HCT116 (cell line): ENCODE measurements at regions not wholly inside any gene's neighbourhood (a gene's known extent, or its start where the extent isn't known, plus 50 kb on each side); places are given as distances from the start of the nearest gene placed in this dataset.

Experiments used
- ATAC-seq: fragments of 200-7000 bp; cut with Tn5 transposase; 2 replicates; pipeline ENCODE4 v1.9.1; 2020; ENCODE audit warnings: mild to moderate bottlenecking, moderate library complexity
- BruUV-seq: library from RNA; stranded (reverse); fragments of 400-500 nt; replicated peaks from 2 replicates; lab custom pipeline; 2021; lab: Mats Ljungman, UMichigan
- CTCF ChIA-PET: fragments of 300-600 bp; sonication (Branson Sonifier 250); formaldehyde crosslinking; loops from one replicate; lab custom pipeline; 2021; ENCODE audit warnings: antibody characterized with exemption; lab: Charles Lee
- POLR2A ChIA-PET: fragments of 300-600, 350-600 bp; sonication (Branson Sonifier 250); formaldehyde crosslinking; loops from one replicate; lab custom pipeline; 2021; ENCODE audit warnings: antibody characterized with exemption; lab: Charles Lee
- RAD21 ChIA-PET, 2 experiments: fragments of 300-600 bp; sonication (Branson Sonifier 250); formaldehyde crosslinking; loops; one replicate each; lab custom pipeline; 2023; ENCODE audit warnings: low total read pairs in 2 of 2; ENCODE audit not compliant: uncharacterized antibody in 2 of 2, unreplicated experiment in 2 of 2, low non-redundant PET in 1 of 2; lab: Charles Lee
- DNase-seq: peaks from one replicate; pipeline ENCODE4 v3.0.0-alpha.2; 2010; ENCODE audit warnings: low read depth, low spot score
- H2AFZ ChIP-seq: fragments of 200-600 bp; shearing (Covaris generic), sonication (generic); 2 replicates; pipeline ENCODE4 v1.6.1; 2017; ENCODE audit warnings: low read depth, mixed run types, mixed read lengths, antibody characterized with exemption, low read length; ENCODE audit not compliant: poor library complexity, severe bottlenecking
- H3K27ac ChIP-seq: 2 replicates; pipeline ENCODE4 v1.5.1; 2012; ENCODE audit warnings: low read depth, low read length
- H3K27me3 ChIP-seq: fragments of 200-600 bp; sonication (generic); 2 replicates; pipeline ENCODE4 v1.6.1; 2016; ENCODE audit warnings: mixed run types, low read length, mixed read lengths; ENCODE audit not compliant: insufficient read depth
- H3K36me3 ChIP-seq, 2 experiments: fragments of 200-500 bp in 1 of 2; fragments of 200-600 bp in 1 of 2; sonication (Bioruptor generic) in 1 of 2; sonication (generic) in 1 of 2; 2 replicates each; pipeline versions ENCODE4 v1.5.1 to v1.6.1; 2014 to 2016; ENCODE audit warnings: low read length in 2 of 2, inconsistent platforms in 1 of 2, mixed read lengths in 1 of 2, mixed run types in 1 of 2; ENCODE audit not compliant: insufficient read depth in 2 of 2, control insufficient read depth in 1 of 2
- H3K4me1 ChIP-seq, 2 experiments: fragments of 200-600 bp in 1 of 2; sonication (generic) in 1 of 2; 2 replicates each; pipeline versions ENCODE4 v1.5.1 to v1.6.1; 2012 to 2017; ENCODE audit warnings: low read length in 2 of 2, inconsistent platforms in 1 of 2, mild to moderate bottlenecking in 1 of 2, mixed read lengths in 1 of 2, mixed run types in 1 of 2, moderate library complexity in 1 of 2; ENCODE audit not compliant: insufficient read depth in 2 of 2, control insufficient read depth in 1 of 2
- H3K4me2 ChIP-seq: fragments of 200-600 bp; sonication (generic); 2 replicates; pipeline ENCODE4 v1.6.1; 2017; ENCODE audit warnings: mixed run types, low read length, mixed read lengths
- H3K4me3 ChIP-seq, 2 experiments: fragments of 200-600 bp in 1 of 2; sonication (generic) in 1 of 2; replicated peaks in 1 of 2; 2 replicates each; pipeline ENCODE4 v1.5.1; 2011 to 2016; ENCODE audit warnings: low read length in 2 of 2, control low read depth in 1 of 2, low read depth in 1 of 2, mild to moderate bottlenecking in 1 of 2, mixed read lengths in 1 of 2, mixed run types in 1 of 2
- H3K79me2 ChIP-seq: fragments of 200-600 bp; sonication (generic); 2 replicates; pipeline ENCODE4 v1.6.1; 2017; ENCODE audit warnings: mild to moderate bottlenecking, mixed run types, low read length, moderate library complexity, mixed read lengths; ENCODE audit not compliant: insufficient read depth
- H3K9ac ChIP-seq: fragments of 200-600 bp; sonication (generic); 2 replicates; pipeline ENCODE4 v1.6.1; 2016; ENCODE audit warnings: low read length, mixed read lengths
- H3K9me2 ChIP-seq: fragments of 200-600 bp; sonication (generic), shearing (Covaris generic); 2 replicates; pipeline ENCODE4 v1.6.1; 2017; ENCODE audit warnings: mixed run types, mild to moderate bottlenecking, moderate library complexity; ENCODE audit not compliant: insufficient read depth
- H3K9me3 ChIP-seq, 2 experiments: fragments of 200-500 bp in 1 of 2; fragments of 200-600 bp in 1 of 2; sonication (Bioruptor generic) in 1 of 2; sonication (generic) in 1 of 2; 2 replicates each; pipeline ENCODE4 v1.6.1; 2014 to 2017; ENCODE audit warnings: low read length in 2 of 2, mixed read lengths in 2 of 2, inconsistent platforms in 1 of 2, low read depth in 1 of 2, mild to moderate bottlenecking in 1 of 2, mixed run types in 1 of 2, moderate library complexity in 1 of 2; ENCODE audit not compliant: control insufficient read depth in 1 of 2, insufficient read depth in 1 of 2
- H4K20me1 ChIP-seq: fragments of 200-600 bp; sonication (generic), shearing (Covaris generic); 2 replicates; pipeline ENCODE4 v1.6.1; 2017; ENCODE audit warnings: mixed run types, mild to moderate bottlenecking, moderate library complexity; ENCODE audit not compliant: insufficient read depth
- CBX3 ChIP-seq: IDR thresholded peaks from 2 replicates; pipeline ENCODE4 v1.6.1; 2012; ENCODE audit warnings: low read depth
- CEBPB ChIP-seq: IDR thresholded peaks from 2 replicates; pipeline ENCODE4 v1.6.1; 2012; ENCODE audit warnings: low read depth
- ELF1 ChIP-seq: IDR thresholded peaks from 2 replicates; pipeline ENCODE4 v1.6.1; 2012; ENCODE audit warnings: low read depth, borderline replicate concordance
- EZH2 ChIP-seq: fragments of 200-600 bp; sonication (generic); IDR thresholded peaks from 2 replicates; pipeline ENCODE4 v1.6.1; 2017; ENCODE audit warnings: antibody characterized with exemption, mixed run types
- EZH2phosphoT487 ChIP-seq: fragments of 200-600 bp; IDR thresholded peaks from 2 replicates; pipeline ENCODE4 v1.6.1; 2018; ENCODE audit warnings: antibody characterized with exemption, borderline replicate concordance
- FOSL1 ChIP-seq: IDR thresholded peaks from 2 replicates; pipeline ENCODE4 v1.6.1; 2012; ENCODE audit warnings: low read depth
- JUND ChIP-seq: IDR thresholded peaks from 2 replicates; pipeline ENCODE4 v1.6.1; 2012
- POLR2A ChIP-seq: IDR thresholded peaks from 2 replicates; pipeline ENCODE4 v1.7.0; 2011; ENCODE audit warnings: borderline replicate concordance; ENCODE audit not compliant: insufficient read depth, insufficient read length; ENCODE audit errors: extremely low read depth
- RAD21 ChIP-seq: IDR thresholded peaks from 2 replicates; pipeline ENCODE4 v1.6.1; 2012; ENCODE audit warnings: low read depth, mild to moderate bottlenecking
- SIN3A ChIP-seq: IDR thresholded peaks from 2 replicates; pipeline ENCODE4 v1.6.1; 2012; ENCODE audit warnings: low read depth
- SRF ChIP-seq: IDR thresholded peaks from 2 replicates; pipeline ENCODE4 v1.6.1; 2012; ENCODE audit warnings: low read depth
- TCF7L2 ChIP-seq: IDR thresholded peaks from 2 replicates; pipeline ENCODE4 v1.7.0; 2011; ENCODE audit warnings: borderline replicate concordance, inconsistent platforms; ENCODE audit not compliant: insufficient read depth, insufficient read length; ENCODE audit errors: extremely low read depth
- YY1 ChIP-seq: IDR thresholded peaks from 2 replicates; pipeline ENCODE4 v1.6.1; 2011; ENCODE audit warnings: low read length, low read depth, moderate library complexity, mild to moderate bottlenecking; ENCODE audit not compliant: insufficient replicate concordance; ENCODE audit errors: extremely low read depth
- ZFX ChIP-seq: fragments of 450-650 bp; IDR thresholded peaks from 2 replicates; pipeline ENCODE4 v1.6.1; 2017
- ZNF274 ChIP-seq: fragments of 200-500 bp; sonication (Bioruptor generic); IDR thresholded peaks from 2 replicates; pipeline ENCODE4 v1.6.1; 2014; ENCODE audit warnings: mild to moderate bottlenecking, low read depth, low read length, inconsistent platforms
- intact Hi-C: fragments of 100-400 bp; cut with micrococcal nuclease; formaldehyde crosslinking; loops from 2 replicates; pipeline ENCODE4 v1.10.0; 2022
- TF ChIP-seq, protein P1 (sequence below), 3 experiments: fragments of 200-600 bp in 1 of 3; sonication (generic) in 1 of 3; IDR thresholded peaks in 2 of 3; conservative IDR thresholded peaks in 1 of 3; 2 replicates each; pipeline ENCODE4 v1.5.1; 2012 to 2017; ENCODE audit warnings: low read depth in 2 of 3, low read length in 2 of 3, antibody characterized with exemption in 1 of 3, borderline replicate concordance in 1 of 3, control low read depth in 1 of 3, mild to moderate bottlenecking in 1 of 3, mixed read lengths in 1 of 3, mixed run types in 1 of 3, moderate library complexity in 1 of 3; ENCODE audit not compliant: insufficient read depth in 1 of 3
- TF ChIP-seq, protein P2 (sequence below): IDR thresholded peaks from 2 replicates; pipeline ENCODE4 v1.6.1; 2012

DNA sequence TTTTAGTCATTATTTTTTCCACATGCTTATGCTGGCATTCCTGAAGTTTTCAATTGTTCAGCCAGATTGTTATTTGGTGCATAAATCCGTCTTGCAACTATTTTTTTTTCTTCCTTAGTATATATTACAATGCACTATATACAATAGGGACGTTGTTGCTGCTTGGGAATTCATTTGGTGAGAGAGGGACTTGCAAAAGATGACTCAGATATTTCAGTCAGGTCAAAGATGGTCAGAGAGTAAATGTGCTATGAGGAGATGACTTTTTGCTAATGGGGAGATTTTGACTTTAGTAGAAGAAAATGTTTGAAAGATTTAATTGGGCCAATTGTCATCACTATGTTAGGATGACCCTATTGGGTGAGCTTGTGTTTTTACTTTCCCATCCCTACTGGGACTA is 348.4 kb upstream of the MTPN start:
- ATAC-seq (no peak), DNase-seq (no peak)
- TF ChIP-seq SIN3A (no peak), YY1 (no peak), ZNF274 (no peak), FOSL1 (no peak), SRF (no peak), CBX3 (no peak), EZH2phosphoT487 (no peak), RAD21 (no peak), TCF7L2 (no peak), JUND (no peak), POLR2A (no peak), ZFX (no peak), EZH2 (no peak), ELF1 (no peak), CEBPB (no peak)
- TF ChIP-seq, protein P1, sequence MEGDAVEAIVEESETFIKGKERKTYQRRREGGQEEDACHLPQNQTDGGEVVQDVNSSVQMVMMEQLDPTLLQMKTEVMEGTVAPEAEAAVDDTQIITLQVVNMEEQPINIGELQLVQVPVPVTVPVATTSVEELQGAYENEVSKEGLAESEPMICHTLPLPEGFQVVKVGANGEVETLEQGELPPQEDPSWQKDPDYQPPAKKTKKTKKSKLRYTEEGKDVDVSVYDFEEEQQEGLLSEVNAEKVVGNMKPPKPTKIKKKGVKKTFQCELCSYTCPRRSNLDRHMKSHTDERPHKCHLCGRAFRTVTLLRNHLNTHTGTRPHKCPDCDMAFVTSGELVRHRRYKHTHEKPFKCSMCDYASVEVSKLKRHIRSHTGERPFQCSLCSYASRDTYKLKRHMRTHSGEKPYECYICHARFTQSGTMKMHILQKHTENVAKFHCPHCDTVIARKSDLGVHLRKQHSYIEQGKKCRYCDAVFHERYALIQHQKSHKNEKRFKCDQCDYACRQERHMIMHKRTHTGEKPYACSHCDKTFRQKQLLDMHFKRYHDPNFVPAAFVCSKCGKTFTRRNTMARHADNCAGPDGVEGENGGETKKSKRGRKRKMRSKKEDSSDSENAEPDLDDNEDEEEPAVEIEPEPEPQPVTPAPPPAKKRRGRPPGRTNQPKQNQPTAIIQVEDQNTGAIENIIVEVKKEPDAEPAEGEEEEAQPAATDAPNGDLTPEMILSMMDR (IDR thresholded peaks at IDR 0.05 in 2 of 3, conservative IDR thresholded peaks at IDR 0.05 in 1 of 3; ENCODE audit: borderline replicate concordance in 1 of 3, insufficient read depth in 1 of 3, low read depth in 2 of 3, low read length in 2 of 3) = no peak
- TF ChIP-seq, protein P2, sequence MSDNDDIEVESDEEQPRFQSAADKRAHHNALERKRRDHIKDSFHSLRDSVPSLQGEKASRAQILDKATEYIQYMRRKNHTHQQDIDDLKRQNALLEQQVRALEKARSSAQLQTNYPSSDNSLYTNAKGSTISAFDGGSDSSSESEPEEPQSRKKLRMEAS = no peak
- Histone ChIP-seq H3K27ac (no peak overlapping the region), H4K20me1 (no peaks in the 10 kb centered on the region), H3K9me2 (no peaks in the 10 kb centered on the region), H3K79me2 (no peaks in the 10 kb centered on the region), H3K4me2 (no peak overlapping the region), H3K4me3 (no peak overlapping the region), H3K9ac (no peak overlapping the region), H3K9me3 (no peaks in the 10 kb centered on the region), H3K27me3 (no peaks in the 10 kb centered on the region), H3K36me3 (no peaks in the 10 kb centered on the region), H3K4me1 (no peaks in the 10 kb centered on the region), H2AFZ (no peak overlapping the region)
- ChIA-PET POLR2A (no interaction called here), CTCF (no interaction called here), RAD21 (no interaction called here)
- no TSS peak for BruUV-seq
- intact Hi-C loops = no loop called here
